Daoy (cell line): ENCODE measurements at regions not wholly inside any gene's neighbourhood (a gene's known extent, or its start where the extent isn't known, plus 50 kb on each side); places are given as distances from the start of the nearest gene placed in this dataset.
"Not testable (repeated sequence)": the region's sequence is repeated elsewhere in the genome, so short reads cannot be mapped to it uniquely, and the experiment has no call there.

Experiments
- DNase-seq: peaks from one replicate; pipeline ENCODE4 v3.0.0-alpha.2; 2015; ENCODE audit warnings: low read depth

DNA sequence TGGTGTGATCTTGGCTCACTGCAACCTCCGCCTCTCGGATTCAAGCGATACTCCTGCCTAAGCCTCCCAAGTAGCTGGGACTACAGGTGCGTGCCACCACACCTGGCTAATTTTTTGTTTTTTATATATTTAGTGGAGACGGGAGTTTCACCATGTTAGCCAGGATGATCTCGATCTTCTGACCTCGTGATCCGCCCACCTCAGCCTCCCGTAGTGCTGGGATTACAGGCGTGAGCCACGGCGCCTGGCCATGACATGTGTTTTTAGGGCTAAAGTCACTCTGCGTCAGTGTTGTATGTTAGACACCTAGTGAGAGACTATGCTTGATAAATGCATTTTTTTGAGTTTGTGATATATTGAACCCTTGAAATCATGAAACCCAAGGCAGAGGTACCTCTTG lies 674.6 kb upstream of the CTNND2 start:
- DNase-seq = not testable (repeated sequence)

DNA sequence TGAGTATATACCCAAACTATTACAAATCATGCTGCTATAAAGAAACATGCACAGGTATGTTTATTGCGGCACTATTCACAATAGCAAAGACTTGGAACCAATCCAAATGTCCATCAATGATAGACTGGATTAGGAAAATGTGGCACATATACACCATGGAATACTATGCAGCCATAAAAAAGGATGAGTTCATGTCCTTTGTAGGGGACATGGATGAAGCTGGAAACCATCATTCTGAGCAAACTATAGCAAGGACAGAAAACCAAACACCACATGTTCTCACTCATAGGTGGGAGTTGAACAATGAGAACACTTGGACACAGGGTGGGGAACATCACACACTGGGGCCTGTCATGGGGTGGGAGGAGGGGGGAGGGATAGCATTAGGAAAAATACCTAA lies 672.7 kb upstream of the CTNND2 start:
- not testable (repeated sequence) for DNase-seq

DNA sequence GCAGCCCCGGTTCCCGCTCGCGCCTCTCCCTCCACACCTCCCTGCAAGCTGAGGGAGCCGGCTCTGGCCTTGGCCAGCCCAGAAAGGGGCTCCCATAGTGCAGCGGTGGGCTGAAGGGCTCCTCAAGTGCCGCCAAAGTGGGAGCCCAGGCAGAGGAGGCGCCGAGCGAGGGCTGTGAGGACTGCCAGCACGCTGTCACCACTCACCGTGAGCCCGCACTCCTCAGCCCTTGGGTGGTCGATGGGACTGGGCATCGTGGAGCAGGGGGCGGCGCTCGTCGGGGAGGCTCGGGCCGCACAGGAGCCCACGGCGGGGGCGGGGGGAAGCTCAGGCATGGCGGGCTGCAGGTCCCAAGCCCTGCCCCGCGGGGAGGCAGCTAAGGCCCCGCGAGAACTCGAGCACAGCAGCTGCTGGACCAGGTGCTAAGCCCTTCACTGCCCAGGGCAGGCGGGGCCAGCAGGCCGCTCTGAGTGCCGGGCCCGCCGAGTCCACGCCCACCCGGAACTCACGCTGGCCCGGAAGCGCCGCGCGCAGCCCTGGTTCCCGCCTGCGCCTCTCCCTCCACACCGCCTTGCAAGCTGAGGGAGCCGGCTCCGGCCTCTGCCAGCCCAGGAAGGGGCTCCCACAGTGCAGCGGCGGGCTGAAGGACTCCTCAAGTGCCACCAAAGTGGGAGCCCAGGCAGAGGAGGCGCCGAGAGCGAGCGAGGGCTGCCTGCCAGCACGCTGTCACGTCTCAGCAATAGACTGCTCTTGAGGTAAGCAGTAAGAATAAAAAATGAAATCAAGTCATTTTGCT lies 670.2 kb upstream of the CTNND2 start:
- peak; percentile 97 for DNase-seq

DNA sequence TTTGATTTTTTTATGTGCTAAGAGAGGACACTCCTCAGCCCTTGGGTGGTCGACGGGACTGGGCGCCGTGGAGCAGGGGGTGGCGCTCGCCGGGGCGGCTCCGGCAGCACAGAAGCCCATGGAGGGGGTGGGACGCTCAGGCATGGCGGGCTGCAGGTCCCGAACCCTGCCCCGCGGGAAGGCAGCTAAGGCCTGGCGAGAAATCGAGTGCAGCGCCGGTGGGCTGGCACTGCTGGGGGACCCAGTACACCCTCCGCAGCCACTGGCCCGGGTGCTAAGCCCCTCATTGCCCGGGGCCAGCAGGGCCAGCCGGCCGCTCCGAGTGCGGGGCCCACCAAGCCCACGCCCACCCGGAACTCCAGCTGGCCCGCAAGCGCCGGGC lies 669.7 kb upstream of the CTNND2 start:
- DNase-seq = peak; percentile 39

DNA sequence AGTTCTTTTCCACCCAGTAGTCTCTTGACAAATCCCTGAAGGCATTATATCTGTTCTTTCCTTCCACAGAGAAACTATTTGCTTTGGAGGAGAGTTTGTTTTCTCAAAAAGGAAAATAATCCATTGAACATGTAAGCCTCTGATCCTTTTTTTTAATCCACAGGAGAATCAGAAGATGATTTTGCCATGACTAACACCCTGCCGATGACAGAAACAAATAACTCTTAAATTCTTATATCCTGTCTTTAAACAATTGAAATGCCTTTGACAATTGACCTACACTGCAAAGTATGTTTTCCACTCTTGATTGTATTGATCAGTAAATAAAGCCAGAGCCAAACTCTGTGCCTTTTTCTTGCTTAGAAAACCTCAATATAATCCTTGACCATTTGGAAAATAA lies 666.4 kb upstream of the CTNND2 start:
- DNase-seq = no peak

DNA sequence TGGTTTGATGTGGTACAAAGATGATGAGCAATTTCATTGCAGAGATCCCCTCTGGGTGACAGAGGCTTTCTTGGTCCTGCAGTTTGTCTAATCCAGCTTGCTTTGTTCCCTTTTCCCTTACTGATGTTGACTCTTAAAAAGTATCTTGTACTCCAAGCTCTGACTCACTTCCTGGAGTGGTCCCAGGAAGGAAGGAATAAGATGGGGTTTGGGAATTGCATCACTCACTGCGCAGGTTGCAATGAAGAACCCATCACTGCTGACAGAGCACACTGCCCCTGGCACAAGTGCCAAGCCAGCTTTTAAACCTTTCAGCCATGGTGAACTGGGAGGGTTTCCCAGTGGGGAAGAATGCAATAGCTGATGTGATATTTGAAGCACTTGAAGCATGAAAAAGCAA lies 662.2 kb upstream of the CTNND2 start:
- DNase-seq = peak; percentile 33

DNA sequence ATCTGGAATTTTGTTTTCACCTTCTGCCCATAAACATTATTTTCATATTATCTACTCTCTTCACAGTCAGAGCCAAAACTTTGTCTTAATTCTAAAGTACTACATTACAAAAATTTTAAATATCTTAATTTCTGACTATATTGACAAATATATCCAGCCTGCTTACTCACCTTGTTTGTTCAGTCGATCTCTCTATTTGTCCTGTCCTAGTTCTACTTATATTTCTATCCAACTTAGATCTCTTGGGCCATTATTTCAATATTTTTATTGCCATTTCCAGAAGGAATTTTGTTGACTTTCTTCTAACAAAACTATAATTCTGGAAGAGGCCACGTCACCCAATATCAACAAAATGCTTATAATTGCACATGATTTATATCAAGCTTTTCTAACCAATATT lies 652.8 kb upstream of the CTNND2 start:
- DNase-seq = no peak

DNA sequence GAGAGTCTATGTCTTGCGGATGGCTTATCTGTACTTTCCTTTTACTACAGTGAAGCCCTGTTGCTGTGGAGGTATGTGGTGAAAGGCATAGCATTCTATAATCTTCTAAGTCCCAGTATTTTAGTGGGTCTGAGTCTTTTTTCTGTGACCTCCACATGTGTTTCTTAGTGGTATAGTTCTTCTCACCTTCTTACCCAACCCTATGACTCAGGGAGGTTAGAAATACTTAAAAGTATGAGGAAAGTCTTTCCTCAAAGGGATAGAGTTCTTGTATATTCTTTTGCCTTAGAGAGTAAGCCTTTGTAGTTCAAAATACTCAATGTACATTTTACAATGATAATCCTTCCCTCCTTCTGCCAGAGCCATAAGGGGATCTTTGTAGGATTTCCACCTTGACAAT lies 621.9 kb upstream of the CTNND2 start:
- DNase-seq = no peak

DNA sequence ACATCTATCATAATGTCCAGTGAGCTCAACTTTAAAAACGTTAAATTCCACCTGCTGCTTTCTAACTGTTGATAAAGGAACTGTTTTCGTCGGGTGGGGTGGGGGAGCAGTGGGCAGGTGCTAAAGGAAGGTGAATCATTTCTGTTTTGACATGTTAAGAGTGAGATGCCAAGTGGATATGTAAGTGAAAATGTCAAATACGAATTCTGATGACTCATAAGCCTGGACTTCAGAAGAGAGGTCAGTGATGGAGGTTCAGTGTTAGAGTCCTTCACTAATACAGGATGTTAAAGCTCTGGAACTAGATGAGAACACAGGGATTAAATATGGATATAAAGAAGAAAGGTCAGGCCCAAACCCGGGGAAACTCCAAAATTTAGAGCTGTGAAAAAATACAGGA lies 617.9 kb upstream of the CTNND2 start:
- peak; percentile 10 for DNase-seq

DNA sequence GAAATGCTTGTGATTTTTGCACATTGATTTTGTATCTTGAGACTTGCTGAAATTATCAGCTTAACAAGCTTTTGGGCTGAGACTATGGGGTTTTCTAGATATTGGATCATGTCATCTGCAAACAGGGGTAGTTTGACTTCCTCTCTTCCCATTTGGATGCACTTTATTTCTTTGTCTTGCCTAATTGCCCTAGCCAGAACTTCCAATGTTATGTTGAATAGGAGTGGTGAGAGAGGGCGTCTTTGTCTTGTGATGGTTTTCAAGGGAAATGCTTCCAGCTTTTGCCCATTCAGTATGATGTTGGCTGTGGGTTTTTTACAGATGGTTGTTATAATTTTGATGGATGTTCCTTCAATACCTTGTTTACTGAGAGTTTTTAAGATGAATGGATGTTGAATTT lies 600.7 kb upstream of the CTNND2 start:
- DNase-seq = not testable (repeated sequence)

DNA sequence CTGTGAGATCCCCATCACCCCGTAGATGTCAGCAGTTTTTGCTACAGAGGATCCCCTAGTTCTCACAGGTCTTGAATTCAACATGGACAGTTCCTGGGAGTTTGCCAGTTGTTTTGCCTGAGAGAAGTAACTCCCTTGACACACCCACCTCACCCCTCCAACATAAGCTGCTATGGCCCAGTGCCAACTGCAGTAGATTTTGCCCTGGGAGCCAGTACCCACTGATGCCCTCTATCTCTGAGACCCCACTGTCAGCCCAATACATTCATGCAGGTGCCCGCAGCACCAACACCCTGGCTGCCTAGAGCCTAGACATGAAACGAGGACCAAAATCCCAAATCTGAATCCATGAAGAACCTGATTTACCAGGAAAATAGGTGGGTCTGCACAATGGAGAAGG lies 583.9 kb upstream of the CTNND2 start:
- DNase-seq = peak; percentile 1

DNA sequence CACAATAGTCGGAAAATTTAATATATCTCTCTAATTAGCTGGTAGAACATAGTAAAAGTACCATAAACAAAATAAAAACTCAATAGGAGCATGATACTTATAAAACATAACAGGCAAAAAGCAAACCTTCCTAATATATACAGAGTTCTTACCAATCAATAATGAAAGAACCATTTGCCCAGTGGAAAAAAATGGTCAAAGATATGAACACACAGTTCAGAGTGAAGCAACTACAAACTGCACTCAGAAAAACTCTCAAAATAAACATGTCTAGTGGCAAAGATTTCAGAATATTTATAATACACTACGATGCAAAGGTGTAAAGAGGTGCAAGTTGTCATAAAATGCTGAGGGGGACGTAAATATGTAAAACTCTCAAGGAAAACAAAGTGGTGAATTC lies 576.2 kb upstream of the CTNND2 start:
- DNase-seq = no peak

DNA sequence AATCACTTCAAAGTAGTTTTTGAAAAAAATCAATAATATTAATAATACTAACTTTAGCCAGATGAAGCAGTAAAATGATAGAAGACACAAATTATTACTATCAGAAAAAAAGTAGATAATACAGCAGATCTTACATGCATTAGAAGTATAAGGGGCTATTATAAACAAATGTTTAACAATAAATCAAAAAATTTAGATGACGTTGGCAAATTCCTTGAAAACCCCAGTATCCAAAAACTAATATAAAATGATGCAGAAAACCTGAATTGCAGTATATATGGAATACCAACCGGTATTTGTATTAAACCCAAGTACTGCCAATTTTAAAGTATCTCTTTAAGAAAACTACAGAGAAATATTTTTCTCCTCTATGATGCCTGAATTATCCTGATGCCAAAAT lies 573.3 kb upstream of the CTNND2 start:
- DNase-seq = no peak

DNA sequence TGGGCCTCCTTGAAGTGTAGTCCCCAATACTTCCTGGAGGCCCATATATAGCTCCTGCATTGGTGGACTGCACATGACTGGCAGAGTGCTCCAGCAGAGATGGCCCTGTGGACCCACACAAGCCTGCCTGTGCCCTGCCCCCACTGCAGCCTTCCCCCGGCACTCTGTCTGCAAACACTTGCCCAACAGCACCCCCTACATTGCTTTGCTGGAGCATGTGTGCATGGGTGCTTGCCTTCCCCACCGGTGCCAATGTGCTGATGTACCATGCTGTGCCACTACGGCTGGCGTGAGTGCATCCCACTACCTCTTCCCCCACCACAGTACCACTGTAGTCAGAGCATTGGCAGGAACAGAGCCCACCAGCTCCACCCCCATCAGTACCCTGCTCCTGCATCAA lies 563.6 kb upstream of the CTNND2 start:
- no peak for DNase-seq

DNA sequence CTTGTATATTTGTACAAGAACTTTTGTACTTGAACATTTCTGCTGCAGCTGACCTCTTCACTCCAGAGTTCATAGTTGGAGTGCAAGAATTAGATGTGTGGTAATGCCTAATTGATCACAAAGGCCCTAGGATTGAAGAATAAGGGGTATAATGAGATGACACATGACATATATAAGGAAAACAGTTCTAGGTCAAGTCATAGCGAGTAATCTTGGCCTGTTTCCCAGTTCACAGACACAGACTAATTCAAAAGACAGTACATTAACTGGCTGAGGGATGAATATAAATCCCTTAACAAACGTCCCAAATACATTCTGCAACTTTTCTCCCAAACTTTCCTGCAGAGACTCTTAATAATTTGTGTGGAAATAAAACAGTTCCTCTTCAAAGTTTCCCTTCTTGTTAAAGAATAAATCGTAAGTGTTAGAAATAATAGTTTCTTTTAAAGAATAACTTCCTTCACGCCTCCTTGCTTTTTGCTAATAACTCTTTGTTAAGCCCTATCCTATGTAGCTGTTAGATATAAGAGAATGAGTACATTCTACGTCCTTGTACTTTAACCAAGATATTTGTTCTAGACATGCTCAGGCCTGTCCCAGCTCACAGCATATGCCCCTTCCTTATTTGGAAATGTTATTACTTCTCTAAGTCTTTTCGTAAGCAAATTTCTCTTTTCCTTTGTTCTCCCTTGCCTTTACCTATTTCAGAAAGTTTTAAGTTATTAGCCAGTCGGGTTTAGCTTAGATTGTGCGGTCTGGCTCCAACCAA lies 556.4 kb upstream of the CTNND2 start:
- peak; percentile 8 for DNase-seq

DNA sequence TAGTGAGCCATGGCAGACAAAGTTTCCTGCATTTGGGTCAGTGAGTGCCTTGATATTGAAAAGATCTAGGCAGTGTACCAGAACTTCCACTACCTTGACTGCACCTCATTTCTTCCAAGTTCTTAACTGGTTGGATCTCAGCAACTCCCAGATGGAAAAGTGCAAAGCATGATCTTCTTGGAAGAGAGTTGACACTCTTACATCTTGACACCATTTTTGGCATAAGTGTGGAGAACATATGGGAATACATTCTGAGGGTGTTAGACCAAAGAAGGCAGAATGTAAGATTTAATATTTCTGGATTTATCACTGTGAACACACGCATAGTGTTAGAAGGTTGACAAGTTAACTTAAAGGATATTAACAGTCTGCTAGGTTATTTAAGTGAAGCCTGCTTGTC lies 555.1 kb upstream of the CTNND2 start:
- no peak for DNase-seq

DNA sequence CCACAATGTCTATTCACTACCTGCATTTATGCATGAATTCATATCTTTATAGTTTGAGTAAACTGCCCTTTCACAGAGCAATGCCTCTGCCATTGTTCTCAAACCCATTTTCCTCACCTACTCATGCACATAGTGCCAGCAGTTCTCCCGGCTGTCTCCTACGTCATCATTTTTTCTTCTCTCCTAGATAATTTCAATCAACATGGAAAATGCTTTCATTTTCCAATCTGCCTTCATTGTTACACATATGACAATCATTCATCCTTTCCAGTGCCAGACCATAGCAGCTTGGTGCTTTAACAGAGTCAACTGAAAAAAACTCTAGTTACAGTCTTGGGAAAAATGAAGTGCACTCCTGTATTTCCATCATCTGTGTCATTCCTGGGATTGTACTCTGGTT lies 514.8 kb upstream of the CTNND2 start:
- DNase-seq = no peak

DNA sequence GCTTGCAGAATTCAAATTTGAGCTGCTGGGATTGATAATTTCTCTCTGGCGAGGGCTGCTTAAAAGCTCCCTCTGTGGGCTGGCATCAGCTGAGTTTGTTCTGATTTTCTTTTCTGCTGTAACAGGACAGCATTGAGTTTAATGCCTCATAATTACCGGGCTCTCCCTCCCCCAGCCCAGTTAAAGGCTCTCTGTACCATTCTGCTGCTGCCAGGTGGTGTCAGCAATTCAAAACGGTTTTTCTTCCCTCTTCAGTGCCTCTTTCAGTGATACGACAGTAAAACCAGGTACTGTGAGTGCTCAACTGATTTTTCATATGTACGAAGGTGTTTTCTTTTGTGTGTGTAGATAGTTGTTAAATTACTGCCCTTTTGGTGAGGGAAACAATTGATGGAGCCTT lies 509.3 kb upstream of the CTNND2 start:
- DNase-seq = no peak

DNA sequence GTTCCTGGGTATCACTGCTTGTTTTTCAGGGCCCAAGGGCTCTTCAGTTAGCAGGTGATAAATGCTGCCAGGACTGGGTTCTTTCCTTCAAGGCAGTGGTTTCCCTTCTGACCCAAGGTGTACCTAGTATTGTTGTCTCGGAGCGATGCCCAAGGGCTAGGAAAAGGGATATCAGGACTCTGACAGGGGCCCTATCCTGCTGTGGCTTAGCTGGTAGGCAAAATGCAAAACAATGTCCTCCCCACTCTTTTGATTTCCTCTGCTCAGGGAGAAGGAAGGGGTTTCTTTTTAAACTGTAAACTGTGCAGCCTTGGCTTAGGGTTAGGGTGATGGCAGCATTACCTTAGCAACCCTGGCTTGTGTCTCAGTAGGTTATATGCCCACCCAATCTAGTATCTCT lies 508.8 kb upstream of the CTNND2 start:
- no peak for DNase-seq

DNA sequence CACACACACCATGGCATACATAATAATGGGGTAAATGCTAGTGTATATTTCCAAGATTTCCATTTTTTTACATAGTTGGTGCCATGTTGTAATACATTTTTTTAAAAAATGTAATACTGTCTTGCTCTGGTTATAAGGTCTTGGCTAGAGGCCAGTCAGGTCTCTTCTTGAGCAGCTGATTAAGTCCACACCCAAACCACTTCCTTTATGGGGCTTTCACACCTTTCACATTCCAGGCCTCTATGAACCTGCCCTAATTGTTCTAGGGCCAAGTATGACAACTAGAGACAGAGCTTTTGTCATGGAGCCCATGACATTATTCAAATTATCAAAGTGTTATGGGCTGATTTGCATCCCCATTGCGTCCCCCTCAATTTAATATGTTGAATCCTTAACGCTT lies 495.6 kb upstream of the CTNND2 start:
- DNase-seq = no peak

DNA sequence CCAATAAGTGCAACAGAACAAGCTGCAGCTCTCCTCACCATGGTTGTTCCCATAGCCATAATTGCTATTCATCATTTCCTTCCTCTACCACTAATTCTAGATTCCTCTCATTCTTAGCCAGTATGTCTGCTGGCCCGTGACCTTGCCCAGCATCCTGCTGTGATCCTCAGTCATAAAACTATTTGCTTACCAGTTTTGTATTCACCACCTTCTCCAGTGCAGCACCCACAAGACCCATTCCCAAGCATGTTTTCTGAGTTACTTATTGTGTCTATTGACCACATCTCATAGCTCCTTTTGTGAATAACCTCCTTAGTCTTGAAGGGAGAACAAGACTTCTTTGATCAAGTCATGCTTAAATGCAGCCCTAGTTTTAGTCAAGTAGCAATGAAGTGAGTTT lies 488.0 kb upstream of the CTNND2 start:
- DNase-seq = peak; percentile 56

DNA sequence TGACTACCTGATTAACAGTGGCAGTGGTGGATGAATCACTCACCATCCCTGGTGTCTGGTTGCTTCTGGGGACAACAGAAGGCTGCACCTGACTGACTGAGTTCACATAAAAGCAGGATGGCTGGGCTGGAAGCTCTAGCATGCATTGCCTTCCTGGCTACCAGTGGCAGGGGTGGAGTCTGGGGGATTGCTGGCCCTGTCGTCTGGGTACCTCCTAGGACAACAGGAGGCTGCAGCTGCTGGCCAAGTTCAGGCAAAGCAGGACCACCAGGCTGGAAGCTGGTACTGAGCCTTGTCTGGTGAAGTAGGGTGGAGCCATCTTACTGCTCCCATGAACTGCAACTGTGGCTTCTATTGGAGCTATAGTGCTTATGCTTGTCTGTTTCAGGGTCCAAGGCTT lies 480.8 kb upstream of the CTNND2 start:
- DNase-seq = no peak

DNA sequence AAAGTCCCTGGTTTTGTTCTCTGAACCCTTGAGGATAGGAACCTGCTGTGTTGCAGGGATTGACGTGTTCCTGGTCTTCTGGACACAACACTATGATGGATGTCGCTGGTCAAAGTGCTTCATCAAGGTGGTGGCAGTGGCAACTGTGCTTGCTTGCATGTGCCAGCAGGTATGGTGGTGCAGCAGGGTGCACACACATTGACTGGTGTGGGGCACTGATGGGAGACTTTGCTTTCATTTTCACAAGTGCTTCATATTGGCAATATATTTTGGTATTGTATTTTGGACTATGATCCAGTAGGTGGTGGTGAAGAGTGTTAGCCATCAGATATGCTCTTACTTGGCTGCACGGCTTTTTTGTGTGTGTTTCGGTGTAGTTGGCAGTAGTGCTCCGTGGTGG lies 479.8 kb upstream of the CTNND2 start:
- no peak for DNase-seq

DNA sequence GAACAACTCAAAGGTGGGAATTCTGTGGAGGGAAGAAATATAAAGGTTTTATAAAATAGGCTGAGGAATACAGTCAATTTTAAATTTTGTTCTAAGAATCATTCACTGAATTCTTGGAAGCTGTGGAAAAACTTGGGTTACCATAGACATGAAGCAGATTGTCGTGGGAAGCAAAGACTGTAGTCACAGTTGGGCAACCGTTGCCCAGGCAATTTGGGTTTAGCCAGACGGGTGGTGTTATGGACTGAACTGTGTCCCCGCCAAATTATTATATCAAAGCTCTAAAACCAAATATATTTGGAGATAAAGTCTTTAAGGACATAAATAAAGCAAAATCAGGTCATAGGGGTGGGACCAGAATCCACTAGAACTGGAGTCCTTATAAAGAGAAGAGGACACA lies 463.7 kb upstream of the CTNND2 start:
- DNase-seq = no peak
